GM19397 (cell line): ENCODE measurements at regions not wholly inside any gene's neighbourhood (a gene's known extent, or its start where the extent isn't known, plus 50 kb on each side); places are given as distances from the start of the nearest gene placed in this dataset.

Experiments
- ATAC-seq: cut with Tn5 transposase; IDR thresholded peaks from one replicate; pipeline ENCODE4 v1.9.1; 2021; ENCODE audit warnings: mild to moderate bottlenecking, moderate library complexity; ENCODE audit not compliant: unreplicated experiment

DNA sequence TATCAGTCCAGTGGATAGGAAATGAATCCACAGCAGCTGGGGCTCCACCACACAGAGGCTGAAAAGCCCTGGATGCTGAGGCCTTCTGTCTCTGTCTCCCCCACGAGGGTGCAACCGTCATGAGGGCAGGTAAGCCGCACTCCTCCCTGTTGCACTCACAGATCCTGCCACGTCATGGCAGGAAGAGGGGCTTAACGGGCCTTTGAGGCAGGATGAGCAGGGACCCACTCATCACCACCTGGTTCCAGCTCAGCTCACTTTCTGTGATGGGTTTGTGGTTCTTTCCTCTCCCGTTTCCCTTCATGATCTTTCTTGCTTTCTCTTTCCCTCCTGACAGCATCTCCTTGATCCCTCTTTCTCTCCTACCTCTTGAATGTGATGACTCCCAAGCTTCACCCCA is 575.2 kb downstream of the CCDC171 start:
- no peak for ATAC-seq

DNA sequence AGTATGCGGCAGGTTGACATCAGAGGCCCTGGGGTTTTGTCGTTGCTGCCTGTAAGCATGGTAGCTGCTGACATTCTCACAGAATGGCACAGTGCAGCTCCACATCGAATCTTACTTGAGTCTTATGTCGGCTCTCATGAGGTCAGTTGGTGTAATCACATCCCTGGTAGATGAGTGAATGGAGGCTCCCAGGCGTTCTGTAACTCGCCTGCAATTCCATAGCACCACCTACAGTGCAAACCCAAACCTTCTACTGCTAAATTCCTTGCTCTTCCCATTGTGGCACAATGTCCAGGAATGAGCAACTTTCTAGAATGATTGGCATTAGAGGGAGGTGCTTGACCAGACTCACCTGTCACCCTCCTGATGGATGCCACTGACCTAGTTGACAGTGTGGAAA is 578.4 kb downstream of the CCDC171 start:
- no peak for ATAC-seq

DNA sequence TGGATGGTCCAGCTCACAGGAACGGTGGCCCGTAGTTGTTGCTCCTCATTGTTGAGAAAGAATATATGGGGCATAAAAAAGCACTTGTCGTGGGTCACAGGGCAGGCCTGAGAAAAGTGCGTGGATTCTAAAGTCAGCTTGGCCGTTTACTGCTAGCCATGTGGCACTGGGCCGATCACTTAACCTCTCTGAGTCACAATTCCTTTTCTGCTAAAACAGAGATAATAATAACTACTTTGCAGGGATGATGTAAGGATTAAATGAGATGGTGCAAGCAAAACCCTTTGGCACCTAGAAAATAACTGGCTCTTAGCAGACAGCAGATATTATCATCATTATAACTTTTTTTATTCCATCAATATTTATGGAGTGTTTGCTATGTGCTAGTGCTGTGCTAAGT is 579.7 kb downstream of the CCDC171 start:
- ATAC-seq, result no peak

DNA sequence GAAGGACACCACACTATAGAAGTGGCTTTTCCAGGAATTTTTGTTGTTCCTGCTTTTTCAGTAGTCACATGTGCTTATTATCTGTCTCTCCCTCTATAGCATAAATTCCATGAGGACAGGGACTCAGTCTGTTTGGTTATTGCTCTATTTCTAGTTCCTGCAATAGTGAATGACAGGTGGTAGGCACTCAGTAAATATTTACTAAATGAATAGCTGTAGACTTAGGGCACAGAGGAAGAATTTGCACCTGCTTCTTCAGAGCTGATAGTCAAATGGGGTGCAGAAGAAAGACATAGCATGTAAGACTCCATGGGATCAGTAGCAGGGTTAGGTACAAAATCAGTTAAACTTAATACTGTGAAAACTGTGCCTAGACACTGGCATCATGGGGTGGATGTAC is 580.2 kb downstream of the CCDC171 start:
- no peak for ATAC-seq

DNA sequence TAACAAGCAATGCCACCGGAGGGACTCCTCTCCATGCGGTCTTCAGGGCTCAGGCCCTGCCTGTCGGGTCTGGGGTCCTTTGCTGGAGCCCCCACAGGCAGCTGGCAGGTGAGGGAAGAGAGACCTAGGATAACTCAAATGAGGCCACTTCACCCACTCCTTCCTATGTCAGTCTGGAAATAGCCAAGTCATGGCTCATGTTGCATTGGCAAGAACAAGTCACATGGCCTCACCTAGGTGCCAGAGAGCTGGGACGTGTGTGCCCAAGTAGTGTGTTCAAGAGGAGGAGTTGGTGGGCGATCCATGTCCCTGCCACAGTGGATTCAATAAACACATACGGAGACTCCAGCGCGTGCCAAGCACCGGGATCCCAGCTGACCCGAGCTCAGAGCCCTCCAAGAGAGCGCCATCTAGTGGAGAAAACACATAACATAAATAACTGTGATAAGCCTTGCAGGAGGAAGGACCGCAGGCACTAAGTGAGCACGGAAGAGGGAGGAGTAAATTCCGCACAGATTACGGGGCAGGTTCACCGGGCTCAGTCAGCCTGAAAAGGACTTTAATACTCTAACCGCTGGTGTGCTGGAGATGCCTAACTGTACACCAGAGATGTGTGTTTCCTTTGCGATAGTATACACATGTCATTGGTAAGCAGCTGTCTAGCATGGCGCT is 580.8 kb downstream of the CCDC171 start:
- ATAC-seq, result no peak

DNA sequence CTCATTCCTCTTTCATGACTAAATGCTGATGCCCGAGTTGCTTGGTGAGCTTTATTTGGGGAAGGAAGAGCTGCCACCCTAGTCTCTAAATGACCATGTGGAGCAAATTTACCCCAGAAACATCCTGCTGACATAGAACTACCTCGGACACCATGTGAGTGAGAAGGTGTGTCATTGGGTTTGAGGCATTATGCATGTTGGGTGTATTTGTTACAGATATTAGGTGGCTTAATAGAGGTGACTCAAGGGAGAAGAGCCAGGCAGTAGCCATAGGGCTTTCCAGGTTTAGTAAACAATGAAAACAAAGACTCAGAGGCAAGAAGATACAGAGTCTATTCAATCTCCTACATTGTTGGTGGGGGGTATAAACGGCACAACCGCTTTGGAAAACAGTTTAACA is 581.5 kb downstream of the CCDC171 start:
- no peak for ATAC-seq

DNA sequence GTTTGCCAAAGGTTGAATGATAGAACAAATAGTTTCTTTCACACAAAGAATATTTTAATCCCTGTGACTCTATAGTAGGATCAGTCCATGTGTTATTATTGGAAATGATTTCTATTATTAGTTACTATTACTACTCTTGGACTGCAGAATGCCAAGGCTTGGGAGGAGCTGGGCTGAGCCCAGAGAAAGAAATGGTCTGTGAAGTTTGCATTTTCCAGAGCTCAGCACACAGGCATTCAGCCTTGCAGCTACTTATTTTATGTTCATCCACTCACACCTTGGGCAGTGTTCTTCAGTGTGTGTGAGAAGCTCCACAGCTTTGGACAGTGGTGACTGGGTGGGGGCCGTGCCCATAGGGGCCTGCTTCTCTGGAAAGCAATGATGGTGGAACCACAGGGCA is 583.1 kb downstream of the CCDC171 start:
- ATAC-seq, result no peak

DNA sequence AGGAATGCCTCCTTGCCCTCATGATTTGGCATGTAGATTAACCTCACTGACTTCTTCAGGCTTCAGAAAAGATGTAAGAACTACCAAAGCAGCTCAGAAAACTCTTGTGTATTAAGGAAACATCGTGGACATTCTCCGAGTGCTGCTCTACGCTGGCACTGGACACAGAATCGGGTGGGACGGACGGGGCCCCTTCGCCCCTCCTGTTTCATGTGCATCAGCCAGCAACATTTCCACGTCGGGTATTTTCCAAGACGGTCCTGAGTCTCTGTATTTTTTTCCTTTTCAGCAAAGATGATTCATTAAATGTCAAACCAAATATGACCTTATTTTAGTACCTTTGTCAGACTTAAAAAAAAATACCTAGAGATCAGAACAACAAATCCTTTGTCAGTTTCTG is 583.6 kb downstream of the CCDC171 start:
- ATAC-seq, result no peak

DNA sequence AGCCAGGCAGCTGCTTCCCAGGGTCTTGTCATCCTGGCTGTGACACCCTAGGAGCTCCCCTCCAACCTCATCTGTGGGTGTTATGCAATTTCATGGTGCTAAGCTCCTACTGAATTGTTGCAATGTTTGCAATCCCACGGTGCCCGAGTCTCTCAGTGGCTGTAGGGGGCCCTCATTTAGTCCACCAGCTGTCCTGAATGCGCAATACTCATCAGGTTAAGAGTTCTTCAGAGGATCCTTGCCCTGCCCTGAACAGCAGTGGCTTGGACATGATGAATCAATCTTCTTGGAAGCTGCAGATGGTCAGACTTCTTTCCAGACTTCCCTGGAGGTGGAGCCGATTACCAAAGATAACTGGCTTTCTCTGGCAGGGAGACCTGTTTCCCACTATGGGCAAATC is 584.1 kb downstream of the CCDC171 start:
- no peak for ATAC-seq

DNA sequence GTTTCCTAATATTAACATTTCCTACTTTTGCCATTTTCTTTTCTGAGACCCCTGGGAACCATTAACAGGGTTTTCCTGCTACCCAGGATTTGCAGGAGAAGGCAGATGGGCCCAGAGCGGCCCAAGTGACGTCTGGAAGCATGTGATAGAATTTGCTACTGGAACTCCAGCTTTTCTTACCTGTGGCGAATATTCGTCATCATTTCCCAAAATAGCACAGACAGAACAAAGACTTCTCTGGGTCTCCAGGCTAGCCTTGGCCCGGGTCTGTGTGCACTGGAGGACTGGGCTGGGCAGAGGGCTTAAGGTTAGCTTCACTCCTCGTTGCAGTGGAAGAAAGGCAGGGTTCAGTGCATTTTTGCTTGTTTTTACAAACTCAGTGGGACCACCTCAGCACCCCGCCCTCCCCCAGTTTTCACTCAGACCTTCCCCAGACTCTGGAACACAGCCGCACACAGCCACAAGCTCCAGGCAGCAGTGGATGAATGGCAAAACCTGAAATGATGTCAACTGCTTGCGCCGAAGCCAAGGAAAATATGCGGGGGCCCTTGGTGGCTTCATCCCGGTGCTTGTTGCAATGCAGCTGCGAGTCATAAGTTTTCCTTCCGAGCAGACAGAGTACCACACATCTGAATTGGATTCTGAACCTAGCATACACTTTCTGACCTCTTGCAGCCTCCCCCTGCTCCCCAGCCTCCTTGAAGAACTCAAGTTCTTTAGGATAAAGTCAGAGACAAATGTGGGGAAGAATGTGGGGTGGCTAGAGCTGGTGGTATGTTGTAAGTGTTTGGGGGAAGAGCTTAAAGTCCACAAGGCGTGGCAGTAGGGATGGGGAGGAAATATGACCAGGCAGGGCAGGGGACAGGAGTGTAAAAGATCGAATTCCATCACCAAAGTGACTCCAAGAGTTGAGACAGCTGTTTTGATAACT is 586.0 kb downstream of the CCDC171 start:
- no peak for ATAC-seq

DNA sequence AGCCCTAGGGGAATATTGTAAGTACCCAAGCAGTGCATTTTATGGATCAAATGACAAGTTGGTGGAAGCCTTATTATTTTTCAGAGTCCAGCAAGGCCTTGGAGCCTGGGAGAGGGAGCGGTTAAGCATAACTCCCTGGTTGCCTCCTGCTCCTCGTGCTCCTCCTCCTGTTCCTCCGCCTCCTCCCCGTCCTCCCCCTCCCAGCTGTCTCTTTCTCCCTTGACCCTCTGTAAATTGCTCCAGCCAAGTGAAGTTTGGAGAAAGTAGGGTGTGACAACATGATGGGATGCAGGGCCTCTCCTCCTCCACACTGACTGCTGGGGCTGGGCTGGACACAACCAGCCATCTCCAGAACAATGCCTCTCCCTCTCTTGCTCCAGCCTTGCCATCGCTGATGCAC is 586.9 kb downstream of the CCDC171 start:
- ATAC-seq, result no peak

DNA sequence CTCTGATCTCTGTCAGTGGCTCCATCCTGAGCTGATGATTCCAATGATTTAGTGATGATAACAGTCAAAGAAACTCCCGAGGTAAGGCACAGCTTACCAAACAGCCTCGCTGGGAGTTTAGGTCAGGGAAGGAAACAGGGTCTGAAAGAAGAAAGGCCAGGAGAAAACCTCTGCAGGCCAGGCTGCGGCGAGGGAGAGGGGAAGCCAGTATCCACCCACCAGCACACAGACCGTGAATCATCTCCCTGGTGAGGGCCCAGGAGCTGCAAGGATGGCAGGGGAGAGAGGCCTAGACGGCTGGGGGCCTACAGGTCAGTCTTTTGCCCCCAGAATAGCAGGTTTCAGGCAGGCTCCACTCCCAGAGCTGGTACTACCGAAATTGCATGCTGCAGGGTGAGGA is 590.5 kb downstream of the CCDC171 start:
- no peak for ATAC-seq

DNA sequence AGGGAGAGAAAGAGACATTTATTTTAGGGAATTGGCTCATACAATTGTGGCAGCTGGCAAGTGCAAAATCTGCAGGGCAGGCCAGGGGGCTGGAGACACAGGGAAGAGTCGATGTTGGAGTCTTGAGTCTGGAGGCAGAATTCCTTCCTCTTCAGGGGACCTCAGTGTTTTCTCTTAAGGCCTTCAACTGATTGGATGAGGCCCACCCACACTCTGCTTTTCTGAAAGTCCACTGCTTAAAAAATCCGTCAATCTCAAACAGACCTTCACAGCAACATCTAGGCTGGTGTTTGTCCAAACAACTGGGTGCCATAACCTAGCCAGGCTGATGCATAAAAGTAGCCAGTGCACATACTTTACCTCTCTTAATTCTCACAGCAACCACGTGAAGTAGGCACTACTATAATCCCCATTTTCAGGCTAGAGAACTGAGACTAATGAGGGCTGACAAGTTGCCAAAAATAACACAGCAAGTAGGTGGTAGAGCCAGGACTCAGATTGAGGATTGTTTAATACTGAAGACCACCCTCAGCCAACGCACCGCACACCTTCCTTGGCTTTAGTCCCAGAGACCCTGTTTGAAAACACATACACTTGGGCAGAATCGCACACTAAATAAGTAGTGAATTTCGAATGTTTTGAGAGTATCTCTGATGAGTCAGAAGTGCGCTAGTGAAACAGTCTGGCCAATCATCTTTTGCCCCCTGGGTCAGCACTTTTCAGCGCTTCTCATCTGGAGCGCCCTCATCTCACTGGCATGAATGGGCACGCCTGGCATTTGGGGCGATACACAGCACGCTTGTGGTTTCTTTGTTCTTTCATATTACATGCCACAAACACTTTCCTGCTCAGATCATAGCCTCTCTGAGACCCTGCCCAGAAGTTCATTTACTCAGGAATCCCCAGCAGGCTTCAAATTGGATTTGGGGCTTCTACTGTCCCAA is 591.4 kb downstream of the CCDC171 start:
- no peak for ATAC-seq

DNA sequence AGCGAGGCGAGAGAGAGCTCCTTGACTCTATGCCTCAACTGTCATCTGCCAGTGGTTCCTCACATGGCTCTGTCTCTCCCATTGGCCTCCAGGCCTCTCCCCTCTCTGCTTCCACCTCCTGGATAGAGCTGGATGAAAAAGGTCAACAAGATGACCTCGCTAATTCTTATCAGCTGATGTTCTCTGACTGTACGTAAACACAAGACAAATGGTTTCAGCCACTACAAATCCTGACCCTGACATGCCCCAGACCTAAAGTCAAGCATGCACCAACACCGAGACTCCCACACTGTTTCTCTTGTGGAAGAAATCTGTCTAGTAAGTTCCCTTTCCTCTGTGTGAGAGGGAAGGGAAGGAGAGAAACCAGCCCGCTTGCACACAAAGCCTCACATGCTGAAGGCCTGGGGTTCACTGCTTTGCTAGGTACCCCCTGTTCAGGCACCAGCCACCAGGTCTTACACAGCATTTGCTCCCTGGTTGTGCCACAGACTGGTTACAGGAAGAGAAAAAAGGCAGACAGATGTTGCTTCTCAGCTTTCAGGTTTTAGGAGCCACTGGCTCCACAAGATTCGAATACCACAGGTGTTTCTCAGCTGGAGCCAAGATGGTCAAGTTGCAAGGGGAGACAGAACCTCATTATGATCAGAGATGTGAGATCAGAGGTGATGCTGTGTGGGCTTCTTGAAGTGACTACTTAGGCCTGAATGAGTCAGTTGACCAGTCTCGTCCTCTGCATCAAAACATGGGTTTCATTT is 592.5 kb downstream of the CCDC171 start:
- no peak for ATAC-seq

DNA sequence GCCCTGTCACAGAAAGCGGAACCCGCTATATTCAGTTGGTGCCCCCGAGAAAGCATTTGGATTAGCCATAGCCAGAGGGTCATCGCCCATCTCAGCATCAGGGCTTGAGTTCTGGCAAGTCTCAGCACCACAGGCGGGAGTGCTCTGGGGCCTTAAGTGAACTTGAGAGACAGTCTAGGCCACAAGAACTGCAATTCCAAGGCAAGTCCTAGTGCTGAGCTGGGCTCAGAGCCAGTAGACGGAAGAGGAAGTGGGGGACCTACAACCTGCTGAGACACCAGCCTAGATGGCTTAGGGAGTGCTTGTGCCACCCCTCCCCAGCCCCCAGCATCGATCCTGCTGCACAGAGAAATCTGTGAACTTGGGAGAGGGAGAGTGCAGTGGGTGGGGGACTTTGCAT is 594.9 kb downstream of the CCDC171 start:
- ATAC-seq, result no peak

DNA sequence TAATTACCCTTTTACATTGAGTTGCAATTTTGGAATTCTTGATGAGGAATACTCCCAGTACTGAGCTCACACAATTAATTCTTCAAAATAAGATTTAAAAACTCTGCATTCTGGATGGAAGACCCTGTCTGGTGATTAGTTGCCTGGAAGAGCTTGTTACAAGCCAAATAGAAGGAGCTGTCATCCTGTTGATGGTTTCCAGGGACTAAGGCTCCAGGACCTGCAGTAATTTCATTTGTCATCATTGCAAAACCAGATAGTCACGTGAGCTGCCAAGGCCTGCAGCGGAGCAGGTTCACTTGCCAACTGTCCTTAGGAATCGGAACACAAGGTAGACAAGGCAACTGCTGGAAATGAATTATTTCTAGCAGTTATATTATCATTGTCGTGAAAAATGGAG is 597.7 kb downstream of the CCDC171 start:
- ATAC-seq, result no peak

DNA sequence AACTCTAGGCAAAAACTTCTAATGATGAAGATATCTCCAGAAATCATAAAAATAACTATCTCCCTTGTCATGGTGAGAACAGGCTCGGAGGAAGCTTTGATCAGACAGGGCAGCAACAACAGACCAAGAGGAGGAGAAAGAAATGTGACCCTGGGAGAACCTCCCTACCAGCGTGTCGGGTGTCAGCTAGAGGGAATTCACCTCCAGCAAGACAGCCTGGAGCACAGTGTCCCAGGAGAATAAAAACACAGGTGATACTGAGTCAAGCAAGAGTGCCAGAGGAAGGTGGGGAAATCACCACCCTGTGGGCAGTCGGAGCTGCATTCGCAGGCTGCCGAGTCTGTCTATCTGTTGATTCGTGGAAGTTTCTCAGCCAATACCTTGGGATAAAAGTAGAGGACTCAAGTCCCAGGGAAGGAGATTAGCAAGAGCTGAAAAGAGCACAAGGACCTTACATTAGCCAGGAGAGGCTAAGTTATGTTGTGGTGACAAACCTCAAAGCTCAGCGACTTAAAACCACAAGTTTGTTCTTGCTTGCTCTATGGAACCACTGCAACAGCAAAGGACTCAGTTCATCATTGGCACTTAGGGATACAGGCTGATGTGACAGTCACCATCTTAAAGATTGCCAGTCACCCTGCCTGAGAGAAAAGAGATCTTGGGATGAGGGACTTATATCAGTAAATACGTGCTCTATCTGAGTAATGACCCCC is 598.3 kb downstream of the CCDC171 start:
- no peak for ATAC-seq

DNA sequence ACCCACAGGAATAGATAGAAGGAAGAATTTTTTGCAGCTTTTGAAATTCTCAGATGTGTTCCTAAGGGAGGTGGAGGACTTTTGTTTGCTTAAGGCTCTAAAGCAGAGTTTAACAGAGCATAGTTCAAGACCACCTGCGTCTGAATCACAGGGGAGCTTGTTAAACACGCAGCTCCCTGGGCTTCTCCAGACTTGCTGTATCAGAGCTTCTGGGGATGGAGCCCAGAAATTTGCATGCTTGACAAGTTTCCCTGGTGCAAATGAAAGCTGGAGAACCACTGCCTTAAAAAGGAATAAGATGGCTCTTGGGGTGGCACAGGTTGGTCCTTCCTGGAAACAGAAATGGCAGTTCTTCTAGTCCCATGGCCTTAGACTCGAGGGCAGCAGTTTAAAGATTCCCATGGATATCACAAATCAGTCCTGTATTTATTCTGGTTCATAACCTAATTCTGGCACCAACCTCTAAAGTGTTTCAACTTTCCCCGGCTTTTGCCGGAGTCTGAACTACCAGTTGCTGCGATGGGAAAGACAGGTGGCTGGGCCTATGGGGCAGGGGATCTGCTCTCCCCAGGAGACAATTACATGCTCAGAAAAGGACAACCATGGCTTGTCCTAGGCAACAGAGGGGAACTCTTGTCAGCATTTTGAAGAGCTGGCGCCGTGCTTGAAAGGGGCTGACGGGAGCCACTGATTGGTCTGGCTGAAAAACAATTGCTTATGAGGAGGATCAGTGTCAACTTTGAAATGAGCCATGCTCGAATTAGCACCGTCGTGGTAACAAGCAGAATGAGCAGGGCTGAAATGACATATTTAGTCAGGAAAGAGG is 599.6 kb downstream of the CCDC171 start:
- no peak for ATAC-seq

DNA sequence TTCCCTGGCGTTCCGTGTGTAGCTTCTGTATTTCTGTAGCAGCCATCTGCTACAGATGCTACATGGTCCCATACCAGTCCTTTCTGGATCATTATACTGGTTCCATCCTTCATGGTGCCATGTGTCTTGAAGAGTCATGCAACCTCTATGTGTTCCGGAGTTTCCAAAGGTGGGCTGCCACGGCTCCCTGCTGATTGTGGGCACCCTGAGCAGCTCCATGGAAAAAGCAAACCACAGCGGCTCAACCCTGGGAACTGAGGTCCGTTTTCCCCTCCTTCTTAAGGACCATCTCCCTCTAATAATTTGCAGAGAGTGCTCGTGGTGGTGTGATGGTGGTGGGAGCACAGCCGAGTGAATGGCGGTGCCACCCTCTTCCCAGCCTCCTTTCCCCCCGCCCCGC is 600.4 kb downstream of the CCDC171 start:
- no peak for ATAC-seq
